GM12878 (cell line): ENCODE measurements at regions not wholly inside any gene's neighbourhood (a gene's known extent, or its start where the extent isn't known, plus 50 kb on each side); places are given as distances from the start of the nearest gene placed in this dataset.

Experiments
- PBX3 ChIP-seq: IDR thresholded peaks from 2 replicates; pipeline ENCODE4 v1.6.1; 2011; ENCODE audit warnings: mild to moderate bottlenecking, low read depth, low read length, moderate library complexity; ENCODE audit not compliant: insufficient replicate concordance
- RAD21 ChIP-seq: IDR thresholded peaks from 2 replicates; pipeline ENCODE4 v1.6.1; 2011; ENCODE audit warnings: mild to moderate bottlenecking, low read depth, low read length, moderate library complexity; ENCODE audit not compliant: insufficient read depth

- TF ChIP-seq RAD21: no peak
- no peak for TF ChIP-seq PBX3
These were observed 132.9 kb upstream of the IL12A start for GRCh38 chr3:159855599-159856346.
